GM18868 (cell line): ENCODE measurements at regions not wholly inside any gene's neighbourhood (a gene's known extent, or its start where the extent isn't known, plus 50 kb on each side); places are given as distances from the start of the nearest gene placed in this dataset.

Experiments used
- ATAC-seq: cut with Tn5 transposase; IDR thresholded peaks from one replicate; pipeline ENCODE4 v1.9.1; 2021; ENCODE audit warnings: mild to moderate bottlenecking, moderate library complexity; ENCODE audit not compliant: unreplicated experiment

DNA sequence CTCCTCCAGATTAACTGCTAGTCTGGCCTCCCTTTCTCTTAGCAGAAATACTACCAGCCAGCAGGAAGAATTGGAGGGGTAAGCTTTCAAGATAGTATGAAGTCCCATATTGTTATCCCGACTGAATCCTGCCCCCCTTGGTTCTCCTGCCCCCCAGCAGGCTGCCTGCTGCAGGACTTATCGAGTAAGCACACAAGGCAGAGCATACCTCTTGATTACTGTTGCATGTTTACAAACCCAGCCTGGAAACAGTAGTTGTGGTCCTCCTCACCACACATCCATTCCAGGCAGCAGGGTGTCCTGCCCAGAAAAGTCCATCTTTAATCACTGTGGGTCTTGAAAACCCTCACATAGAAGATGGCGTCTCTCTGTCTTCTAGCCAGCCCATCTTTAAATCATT is 66.8 kb upstream of the PPP2R3A start:
- no peak for ATAC-seq

DNA sequence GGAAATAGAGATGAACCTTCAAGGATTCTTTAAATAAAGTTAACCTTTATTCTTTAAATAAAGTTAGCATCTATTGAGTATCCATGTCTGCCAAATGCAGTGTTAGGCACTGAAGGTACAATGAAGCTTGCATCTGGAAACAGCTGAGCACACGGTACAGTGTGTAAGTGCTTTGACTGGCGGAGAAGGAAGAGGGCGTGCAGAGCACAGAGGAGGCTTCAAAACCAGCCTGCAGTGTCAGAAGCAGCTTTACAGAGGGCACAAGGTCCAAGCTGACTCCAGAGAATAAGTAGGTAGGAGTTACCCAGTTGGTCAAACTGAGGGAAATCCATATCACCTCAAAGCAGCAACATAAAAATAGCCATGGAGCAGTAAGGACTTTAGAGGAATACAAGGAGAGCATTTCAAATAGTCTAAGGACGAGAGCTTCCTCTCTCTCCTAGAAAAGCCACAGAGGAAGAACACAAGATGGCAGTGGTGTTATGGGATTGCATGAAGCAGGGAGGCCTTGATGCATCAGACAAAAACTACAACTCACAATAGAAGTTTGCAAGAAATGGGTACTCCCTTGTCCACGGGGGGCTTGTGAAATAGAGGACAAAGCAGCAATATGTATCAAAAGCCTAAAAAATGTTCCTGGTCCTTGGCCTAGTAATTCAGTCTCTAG is 60.3 kb upstream of the PPP2R3A start:
- ATAC-seq: no peak

DNA sequence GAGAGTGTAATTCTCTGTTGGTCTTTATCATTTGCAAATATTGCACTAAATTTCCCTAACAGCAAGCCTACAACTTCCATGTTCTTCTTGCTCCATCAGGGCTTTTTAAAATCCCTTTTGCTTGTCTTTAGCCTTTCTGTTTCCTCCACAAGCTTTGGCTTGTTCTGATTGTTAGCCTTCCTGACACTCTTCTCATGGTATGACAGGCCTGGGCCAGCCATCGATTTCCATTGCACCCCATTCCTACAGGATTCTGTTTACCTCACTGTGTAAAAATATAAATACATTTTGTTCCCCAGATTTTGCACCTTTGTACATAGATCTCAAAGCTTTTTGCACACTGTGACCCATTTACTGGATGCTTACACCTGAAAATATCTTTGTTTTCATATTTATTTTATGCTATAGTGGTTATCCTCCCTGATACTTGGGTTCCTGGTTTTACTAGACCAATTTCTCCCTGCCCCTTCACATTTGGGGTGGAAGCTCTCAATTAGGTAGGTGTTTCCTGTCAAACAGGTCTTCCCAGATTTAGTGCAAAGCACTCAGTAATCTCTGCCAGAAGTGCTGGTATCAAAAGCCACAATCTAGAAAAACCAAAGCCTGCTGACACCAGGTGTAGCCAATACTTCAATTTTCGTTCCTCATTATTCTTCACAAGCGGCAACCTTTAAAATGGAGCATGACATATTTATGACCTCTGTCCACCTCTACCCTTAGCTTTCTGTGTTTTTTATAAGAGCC is 57.9 kb upstream of the PPP2R3A start:
- ATAC-seq: no peak

DNA sequence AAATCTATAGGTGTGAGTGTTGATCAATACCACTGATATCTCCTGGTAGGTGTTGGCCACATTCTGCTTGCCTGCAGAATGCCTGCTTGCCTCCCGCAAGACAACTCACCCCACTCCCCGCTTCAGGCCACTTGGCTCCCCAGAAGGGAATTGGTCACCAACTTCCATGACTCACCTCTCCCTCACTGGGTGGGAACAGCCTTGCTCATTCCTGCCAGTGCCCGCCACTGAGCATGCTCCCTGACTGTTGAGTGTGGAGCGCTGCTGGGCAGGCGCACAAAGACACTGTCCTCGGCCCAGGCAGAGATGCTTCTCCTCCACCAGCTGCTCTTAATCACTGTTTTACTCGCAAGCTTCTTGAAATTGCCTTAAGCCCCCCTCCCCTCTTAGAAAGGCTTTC is 57.3 kb upstream of the PPP2R3A start:
- ATAC-seq: no peak

DNA sequence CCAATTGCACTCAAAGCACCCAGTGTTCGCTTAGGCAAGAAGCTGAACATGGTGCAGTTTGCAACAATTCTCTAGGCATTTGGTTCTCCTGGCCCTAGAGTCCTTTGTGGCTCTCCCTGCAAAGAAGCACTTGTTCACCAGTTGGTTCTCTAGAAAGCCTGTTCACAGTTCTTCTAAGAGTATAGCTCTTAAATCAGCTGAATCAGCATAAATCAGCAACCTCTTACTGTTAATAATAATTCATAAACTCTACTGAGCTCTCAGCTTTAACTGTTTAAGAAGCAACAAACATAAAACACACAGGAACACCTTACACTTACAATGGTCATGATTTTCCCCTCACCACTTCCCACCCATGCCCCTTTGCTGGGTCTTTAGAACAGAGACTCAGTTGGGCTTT is 56.8 kb upstream of the PPP2R3A start:
- ATAC-seq: no peak

DNA sequence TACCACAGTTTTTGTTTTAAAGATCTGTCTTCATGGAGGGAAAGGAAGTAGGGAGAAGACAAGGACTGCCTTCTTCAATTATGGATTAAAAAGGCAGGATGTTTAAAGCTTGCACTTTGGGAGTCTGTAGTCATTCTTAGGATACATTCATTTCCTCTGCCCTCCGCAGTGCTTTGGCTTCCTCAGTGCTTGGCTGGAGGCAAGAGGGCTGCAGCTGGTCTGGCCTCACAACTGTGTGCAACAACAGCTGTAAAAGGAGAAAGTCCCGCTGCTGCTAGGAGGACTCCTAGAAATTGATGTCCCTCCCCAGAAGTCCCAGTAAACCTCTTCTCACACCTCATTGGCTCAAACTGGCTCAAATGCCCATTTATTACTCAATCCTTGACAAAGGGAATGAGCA is 54.4 kb upstream of the PPP2R3A start:
- ATAC-seq: no peak

DNA sequence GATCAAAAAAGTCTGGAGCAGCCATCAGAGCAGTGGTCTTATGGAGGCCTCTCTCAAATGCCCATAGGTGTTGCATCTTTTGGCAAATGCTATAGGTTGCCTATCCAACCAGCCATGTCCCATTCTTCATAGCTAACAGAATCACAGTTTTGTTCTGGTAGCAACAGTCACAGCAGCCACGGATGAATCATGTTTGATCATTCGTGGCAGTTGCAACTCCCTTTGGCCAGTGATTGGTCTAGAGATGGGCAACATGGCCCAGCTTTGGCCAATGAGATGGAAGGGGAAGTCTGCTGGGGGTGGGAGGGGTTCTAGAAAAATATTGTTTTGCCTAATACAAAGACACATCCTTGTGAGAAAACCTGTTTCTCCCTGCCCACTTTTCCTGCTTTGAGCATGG is 50.3 kb upstream of the PPP2R3A start:
- no peak for ATAC-seq
